K562 (cell line): ENCODE measurements at regions not wholly inside any gene's neighbourhood (a gene's known extent, or its start where the extent isn't known, plus 50 kb on each side); places are given as distances from the start of the nearest gene placed in this dataset.

Source experiments
- ATAC-seq: fragments of 200-7000 bp; cut with Tn5 transposase; 3 replicates; pipeline ENCODE4 v1.9.1; 2020; ENCODE audit warnings: moderate library complexity
- BruUV-seq: library from RNA; stranded (reverse); fragments of 400-500 nt; replicated peaks from 2 replicates; lab custom pipeline; 2021; lab: Mats Ljungman, UMichigan
- CTCF ChIA-PET: fragments of 300-600 bp; formaldehyde crosslinking; extraction: SDS; loops from one replicate; lab custom pipeline; 2021; ENCODE audit warnings: low intra/inter-chr PET ratio; lab: Yijun Ruan, JAX
- POLR2A ChIA-PET: fragments of 300-600, 350-650 bp; sonication (Branson Sonifier 250); formaldehyde crosslinking; extraction: SDS; loops from one replicate; lab custom pipeline; 2021; ENCODE audit warnings: antibody characterized with exemption, inconsistent platforms; lab: Yijun Ruan, JAX
- DNase-seq, 4 experiments: peaks; one replicate each; pipeline versions ENCODE4 v3.0.0 to v3.0.0-alpha.2; 2011 to 2018; ENCODE audit warnings: low spot score in 3 of 4, mixed read lengths in 3 of 4; ENCODE audit errors: extremely low read depth in 1 of 4
- FAIRE-seq: peaks from 2 replicates; lab custom pipeline; 2011; peaks lifted over from hg19 to GRCh38; lab: Jason Lieb, UNC
- H2AFZ ChIP-seq: 2 replicates; pipeline ENCODE4 v1.6.0; 2011; ENCODE audit warnings: low read depth, low read length, control low read depth, inconsistent platforms
- H3K27ac ChIP-seq: fragments of 200-600 bp; 3 replicates; pipeline ENCODE4 v1.8.0; 2011; ENCODE audit warnings: low read depth, mild to moderate bottlenecking, control low read depth, inconsistent platforms, low read length, moderate library complexity, mixed read lengths; ENCODE audit errors: extremely low read depth
- H3K27me3 ChIP-seq, 2 experiments: fragments of 300-600 bp in 1 of 2; 2 replicates in 1 of 2; 3 replicates in 1 of 2; pipeline versions ENCODE4 v1.6.0 to v1.8.0; 2011; ENCODE audit warnings: inconsistent platforms in 2 of 2, low read length in 2 of 2, mild to moderate bottlenecking in 1 of 2, mixed read lengths in 1 of 2, moderate library complexity in 1 of 2; ENCODE audit not compliant: control insufficient read depth in 2 of 2, insufficient read depth in 2 of 2
- H3K36me3 ChIP-seq: fragments of 300-600 bp; 3 replicates; pipeline ENCODE4 v1.8.0; 2011; ENCODE audit warnings: mild to moderate bottlenecking, low read length, inconsistent platforms; ENCODE audit not compliant: control insufficient read depth, insufficient read depth
- H3K4me1 ChIP-seq, 2 experiments: fragments of 200-600 bp in 1 of 2; replicated peaks in 1 of 2; 2 replicates in 1 of 2; 3 replicates in 1 of 2; pipeline versions ENCODE4 v1.5.1 to v1.8.0; 2011; ENCODE audit warnings: inconsistent platforms in 2 of 2, low read length in 2 of 2, mild to moderate bottlenecking in 1 of 2, mixed read lengths in 1 of 2, moderate library complexity in 1 of 2; ENCODE audit not compliant: control insufficient read depth in 2 of 2, insufficient read depth in 2 of 2
- H3K4me2 ChIP-seq: 2 replicates; pipeline ENCODE4 v1.6.1; 2011; ENCODE audit warnings: low read length, control low read depth, inconsistent platforms, mixed read lengths; ENCODE audit not compliant: insufficient read depth
- H3K4me3 ChIP-seq: fragments of 200-600 bp; sonication (generic), shearing (Covaris generic); 2 replicates; pipeline ENCODE4 v1.5.1; 2016; ENCODE audit warnings: control low read depth, inconsistent platforms
- H3K79me2 ChIP-seq: fragments of 200-600 bp; 3 replicates; pipeline ENCODE4 v1.8.0; 2011; ENCODE audit warnings: low read length, inconsistent platforms; ENCODE audit not compliant: control insufficient read depth, insufficient read depth
- H3K9ac ChIP-seq, 2 experiments: 2 replicates each; pipeline versions ENCODE4 v1.6.0 to v1.6.1; 2011; ENCODE audit warnings: low read depth in 2 of 2, low read length in 2 of 2, control low read depth in 1 of 2, inconsistent platforms in 1 of 2, mild to moderate bottlenecking in 1 of 2, mixed read lengths in 1 of 2; ENCODE audit not compliant: insufficient read depth in 1 of 2
- H3K9me1 ChIP-seq: one replicate; pipeline ENCODE4 v1.6.0; 2011; ENCODE audit warnings: inconsistent platforms, mild to moderate bottlenecking, low read length, moderate library complexity; ENCODE audit not compliant: control insufficient read depth, insufficient read depth
- H3K9me3 ChIP-seq: replicated peaks from 2 replicates; pipeline ENCODE4 v1.5.1; 2011; ENCODE audit warnings: low read depth, low read length, inconsistent platforms; ENCODE audit not compliant: control insufficient read depth, insufficient read depth
- H4K20me1 ChIP-seq: replicated peaks from 2 replicates; pipeline ENCODE4 v1.6.1; 2011; ENCODE audit warnings: low read length, inconsistent platforms, mixed read lengths; ENCODE audit not compliant: control insufficient read depth, insufficient read depth
- AFF1 ChIP-seq, 2 experiments: fragments of 450-650 bp; IDR thresholded peaks; 2 replicates each; pipeline ENCODE4 v1.6.1; 2018; ENCODE audit warnings: mild to moderate bottlenecking in 2 of 2, low read depth in 1 of 2; ENCODE audit not compliant: partially characterized antibody in 2 of 2
- CBX1 ChIP-seq: sonication (generic); IDR thresholded peaks from 2 replicates; pipeline ENCODE4 v1.6.1; 2016; ENCODE audit warnings: antibody characterized with exemption, low read depth, mild to moderate bottlenecking
- DPF2 ChIP-seq: fragments of 450-650 bp; IDR thresholded peaks from 2 replicates; pipeline ENCODE4 v1.6.1; 2016
- EP300 ChIP-seq: IDR thresholded peaks from 2 replicates; pipeline ENCODE4 v1.6.1; 2012; ENCODE audit warnings: low read length, improper control_type of control experiment
- FUS ChIP-seq: fragments of 200-400 bp; formaldehyde crosslinking; optimal IDR thresholded peaks from 2 replicates; pipeline ENCODE3; 2017; ENCODE audit warnings: low read depth, low read length
- HDAC8 ChIP-seq: fragments of 450-650 bp; IDR thresholded peaks from 2 replicates; pipeline ENCODE4 v1.6.1; 2016; ENCODE audit warnings: mild to moderate bottlenecking, missing genetic modification characterization, moderate library complexity, missing compliant biosample characterization
- LCOR ChIP-seq: sonication (generic); formaldehyde crosslinking; IDR thresholded peaks from 2 replicates; pipeline ENCODE4 v1.8.0; 2022; ENCODE audit warnings: mild to moderate bottlenecking, missing genetic modification reagents
- MXD1 ChIP-seq: fragments of 250-450 bp; sonication (Bioruptor Pico); IDR thresholded peaks from 2 replicates; pipeline ENCODE4 v1.8.0; 2021; ENCODE audit warnings: borderline replicate concordance, mild to moderate bottlenecking, moderate library complexity; ENCODE audit not compliant: poor library complexity, severe bottlenecking
- PCBP2 ChIP-seq: fragments of 200-400 bp; formaldehyde crosslinking; IDR thresholded peaks from 2 replicates; pipeline ENCODE4 v1.6.1; 2018; ENCODE audit warnings: low read length, low read depth, mild to moderate bottlenecking, moderate library complexity; ENCODE audit not compliant: poor library complexity, severe bottlenecking
- SAP30 ChIP-seq: fragments of 200-600 bp; sonication (generic); IDR thresholded peaks from 2 replicates; pipeline ENCODE4 v1.6.1; 2012; ENCODE audit warnings: borderline replicate concordance, low read depth, mild to moderate bottlenecking, moderate library complexity, low read length, control low read depth, inconsistent platforms; ENCODE audit not compliant: insufficient read depth, poor library complexity, severe bottlenecking
- STAG1 ChIP-seq: sonication (generic); formaldehyde crosslinking; IDR thresholded peaks from 2 replicates; pipeline ENCODE4 v1.5.0; 2020; ENCODE audit warnings: missing genetic modification reagents, borderline replicate concordance
- TCFL5 ChIP-seq: fragments of 250-450 bp; sonication (Bioruptor Pico); conservative IDR thresholded peaks from 2 replicates; pipeline ENCODE4 v1.6.1; 2021; ENCODE audit warnings: mild to moderate bottlenecking, moderate library complexity, matching md5 sums
- ZNF778 ChIP-seq: fragments of 450-650 bp; formaldehyde crosslinking; IDR thresholded peaks from 2 replicates; pipeline ENCODE4 v1.4.0; 2020; ENCODE audit warnings: mild to moderate bottlenecking, moderate library complexity
- WGBS: fragments of 100-300 bp; shearing (Covaris generic); methylation state at CpG from one replicate; pipeline ENCODE4 v1.1.6; 2016; ENCODE audit warnings: low coverage, mixed read lengths; ENCODE audit not compliant: insufficient coverage; ENCODE audit errors: missing lambda C conversion rate; 5-methylcytosine and 5-hydroxymethylcytosine counted together
- in situ Hi-C: fragments of 300-500 bp; cut with MboI; formaldehyde crosslinking; loops from 4 replicates; pipeline ENCODE4 v1.15.0; 2018; ENCODE audit warnings: inconsistent platforms, mixed read lengths
- intact Hi-C: fragments of 100-400 bp; cut with micrococcal nuclease; formaldehyde crosslinking; loops from 2 replicates; pipeline ENCODE4 v1.14.2; 2022

- ATAC-seq: no peak
- H3K4me1 ChIP-seq: no peaks in the 10 kb centered on the region
- WGBS: under 1% methylated on average over 11 of the region's 11 CpGs
- BruUV-seq: no TSS peak
- no peaks in the 10 kb centered on the region for H3K9me3 ChIP-seq
- no peaks in the 10 kb centered on the region; a peak in 2 of 5 replicates for H3K27me3 ChIP-seq
- no peaks in the 10 kb centered on the region for H3K9me1 ChIP-seq
- H3K27ac ChIP-seq: no peak overlapping the region
- no peaks in the 10 kb centered on the region for H4K20me1 ChIP-seq
- ChIA-PET POLR2A (interaction anchor here (1.3 to 1.5 kb wide), 2 partner anchors 10 to 17 kb away, joined by 3 to 4 read pairs; no protein-coding TSS in a partner anchor), CTCF (no interaction called here)
- FAIRE-seq: no peak
- no peaks in the 10 kb centered on the region for H3K79me2 ChIP-seq
- no peak for TF ChIP-seq PCBP2
- TF ChIP-seq MXD1 (CRISPR knock-in tag): no peak
- TF ChIP-seq DPF2: no peak
- TF ChIP-seq CBX1: no peak
- TF ChIP-seq EP300: no peak
- TF ChIP-seq SAP30: no peak
- no peak for TF ChIP-seq LCOR (CRISPR knock-in tag)
- no peak for TF ChIP-seq HDAC8
- no peak for TF ChIP-seq ZNF778 (CRISPR knock-in tag)
- no peak for TF ChIP-seq STAG1 (CRISPR knock-in tag)
- TF ChIP-seq FUS: no peak
- TF ChIP-seq AFF1 (IDR thresholded peaks at IDR 0.05; ENCODE audit: low read depth in 1 of 2, partially characterized antibody in 2 of 2): no peak
- no peak for TF ChIP-seq TCFL5 (CRISPR knock-in tag)
- no peak overlapping the region for H3K4me3 ChIP-seq
- H3K36me3 ChIP-seq: no peaks in the 10 kb centered on the region
- no peak overlapping the region for H3K9ac ChIP-seq
- intact Hi-C loops: no loop called here
- in situ Hi-C loops: no loop called here
- DNase-seq: no peak
- no peak overlapping the region for H2AFZ ChIP-seq
- H3K4me2 ChIP-seq: no peak overlapping the region
Measured at GRCh38 chr2:172270278-172271079, 156.9 kb upstream of the ITGA6 start.
